GM12878 (cell line): ENCODE measurements at regions not wholly inside any gene's neighbourhood (a gene's known extent, or its start where the extent isn't known, plus 50 kb on each side); places are given as distances from the start of the nearest gene placed in this dataset.

Experiments used
- ATAC-seq: fragments of 200-7000 bp; cut with Tn5 transposase; 3 replicates; pipeline ENCODE4 v1.9.1; 2020; ENCODE audit warnings: mild to moderate bottlenecking, moderate library complexity
- BruUV-seq: library from RNA; stranded (reverse); fragments of 400-500 nt; replicated peaks from 2 replicates; lab custom pipeline; 2021; lab: Mats Ljungman, UMichigan
- CTCF ChIA-PET: fragments of 300-600 bp; sonication (Branson Sonifier 250); formaldehyde crosslinking; extraction: SDS; loops from one replicate; lab custom pipeline; 2021; ENCODE audit warnings: inconsistent platforms; lab: Yijun Ruan, JAX
- POLR2A ChIA-PET: fragments of 350-600 bp; formaldehyde crosslinking; extraction: SDS; loops from one replicate; lab custom pipeline; 2021; ENCODE audit warnings: inconsistent platforms; lab: Charles Lee
- RAD21 ChIA-PET: fragments of 300-600 bp; sonication (Branson Sonifier 250); formaldehyde crosslinking; loops from one replicate; lab custom pipeline; 2023; ENCODE audit warnings: antibody characterized with exemption; ENCODE audit not compliant: unreplicated experiment; lab: Charles Lee
- SMC1A ChIA-PET: fragments of 300-600 bp; sonication (Branson Sonifier 250); formaldehyde crosslinking; loops from one replicate; lab custom pipeline; 2023; ENCODE audit not compliant: unreplicated experiment, uncharacterized antibody; lab: Charles Lee
- DNase-seq: peaks from one replicate; pipeline ENCODE4 v3.0.0-alpha.2; 2011; ENCODE audit warnings: low read depth, low spot score
- FAIRE-seq: peaks from 3 replicates; lab custom pipeline; 2011; peaks lifted over from hg19 to GRCh38; lab: Jason Lieb, UNC
- H2AFZ ChIP-seq: 2 replicates; pipeline ENCODE4 v1.6.0; 2011; ENCODE audit warnings: low read depth, low read length, control low read depth; ENCODE audit not compliant: control insufficient read depth
- H3K27ac ChIP-seq: 2 replicates; pipeline ENCODE4 v1.5.1; 2011; ENCODE audit warnings: control low read depth; ENCODE audit not compliant: control insufficient read depth, insufficient read depth
- H3K27me3 ChIP-seq, 2 experiments: replicated peaks in 1 of 2; 2 replicates each; pipeline versions ENCODE4 v1.6.0 to v1.6.1; 2011; ENCODE audit warnings: low read length in 1 of 2; ENCODE audit not compliant: control insufficient read depth in 2 of 2, insufficient read depth in 2 of 2
- H3K36me3 ChIP-seq, 2 experiments: 2 replicates each; pipeline ENCODE4 v1.5.1; 2011; ENCODE audit warnings: low read length in 1 of 2; ENCODE audit not compliant: control insufficient read depth in 2 of 2, insufficient read depth in 2 of 2
- H3K4me1 ChIP-seq: 2 replicates; pipeline ENCODE4 v1.6.1; 2011; ENCODE audit warnings: mild to moderate bottlenecking, low read length, moderate library complexity, mixed read lengths; ENCODE audit not compliant: control insufficient read depth, insufficient read depth
- H3K4me2 ChIP-seq: 2 replicates; pipeline ENCODE4 v1.6.0; 2011; ENCODE audit warnings: control low read depth; ENCODE audit not compliant: control insufficient read depth, insufficient read depth
- H3K4me3 ChIP-seq: fragments of 200-600 bp; sonication (generic); 2 replicates; pipeline ENCODE4 v1.5.1; 2016
- H3K79me2 ChIP-seq: 2 replicates; pipeline ENCODE4 v1.6.0; 2011; ENCODE audit warnings: low read length; ENCODE audit not compliant: control insufficient read depth, insufficient read depth
- H3K9ac ChIP-seq: 2 replicates; pipeline ENCODE4 v1.8.0; 2011; ENCODE audit warnings: low read length, control low read depth, mixed read lengths; ENCODE audit not compliant: control insufficient read depth, insufficient read depth
- H3K9me3 ChIP-seq: replicated peaks from 3 replicates; pipeline ENCODE4 v1.5.1; 2011; ENCODE audit warnings: mild to moderate bottlenecking, low read length; ENCODE audit not compliant: control insufficient read depth, insufficient read depth
- H4K20me1 ChIP-seq: 2 replicates; pipeline ENCODE4 v1.6.0; 2011; ENCODE audit not compliant: control insufficient read depth, insufficient read depth
- ESRRA ChIP-seq: IDR thresholded peaks from 2 replicates; pipeline ENCODE4 v1.6.1; 2012; ENCODE audit warnings: mild to moderate bottlenecking, low read length, improper control_type of control experiment
- RB1 ChIP-seq: fragments of 450-650 bp; formaldehyde crosslinking; IDR thresholded peaks from 2 replicates; pipeline ENCODE4 v1.6.1; 2017; ENCODE audit warnings: mild to moderate bottlenecking, borderline replicate concordance
- TARDBP ChIP-seq: IDR thresholded peaks from 2 replicates; pipeline ENCODE4 v1.6.1; 2016; ENCODE audit warnings: borderline replicate concordance
- ZNF217 ChIP-seq: fragments of 450-650 bp; IDR thresholded peaks from 2 replicates; pipeline ENCODE4 v1.6.1; 2017; ENCODE audit warnings: antibody characterized with exemption, mild to moderate bottlenecking
- ZNF622 ChIP-seq: fragments of 450-650 bp; IDR thresholded peaks from 2 replicates; pipeline ENCODE4 v1.6.1; 2017; ENCODE audit warnings: mild to moderate bottlenecking, inconsistent platforms
- WGBS: methylation state at CpG from one replicate; pipeline ENCODE4 v1.1.6; 2016; ENCODE audit warnings: low lambda C conversion rate; ENCODE audit not compliant: insufficient replicate concordance, insufficient coverage; ENCODE audit errors: missing lambda C conversion rate; 5-methylcytosine and 5-hydroxymethylcytosine counted together
- in situ Hi-C: fragments of 300-500 bp; cut with MboI; formaldehyde crosslinking; loops from 9 replicates; pipeline ENCODE4 v1.14.3; 2018; ENCODE audit warnings: mixed read lengths
- intact Hi-C: fragments of 100-400 bp; cut with micrococcal nuclease; formaldehyde crosslinking; loops from one replicate; pipeline ENCODE4 v1.14.2; 2022; ENCODE audit not compliant: unreplicated experiment
- TF ChIP-seq, protein P1 (sequence below): fragments of 450-650 bp; IDR thresholded peaks from 2 replicates; pipeline ENCODE4 v1.6.1; 2017; ENCODE audit warnings: antibody characterized with exemption, mild to moderate bottlenecking, moderate library complexity
- TF ChIP-seq, protein P2 (sequence below): fragments of 450-650 bp; IDR thresholded peaks from 2 replicates; pipeline ENCODE4 v1.6.1; 2017; ENCODE audit warnings: borderline replicate concordance

- POLR2A ChIA-PET, result no interaction called here
- intact Hi-C loops, result loop anchor here (10.0 kb wide), 1 partner anchor 61 kb away; no protein-coding TSS in a partner anchor
These were observed 50.5 kb upstream of the CCL1 start for GRCh38 chr17:34413443-34414119.

More at GRCh38 chr17:34413443-34414119, 50.5 kb upstream of the CCL1 start:
- CTCF ChIA-PET, result no interaction called here
- TF ChIP-seq RB1, result no peak
- TF ChIP-seq ESRRA, result no peak
- no peak for TF ChIP-seq ZNF217
- TF ChIP-seq TARDBP, result no peak
- no peak for TF ChIP-seq ZNF622
- TF ChIP-seq, protein P1, sequence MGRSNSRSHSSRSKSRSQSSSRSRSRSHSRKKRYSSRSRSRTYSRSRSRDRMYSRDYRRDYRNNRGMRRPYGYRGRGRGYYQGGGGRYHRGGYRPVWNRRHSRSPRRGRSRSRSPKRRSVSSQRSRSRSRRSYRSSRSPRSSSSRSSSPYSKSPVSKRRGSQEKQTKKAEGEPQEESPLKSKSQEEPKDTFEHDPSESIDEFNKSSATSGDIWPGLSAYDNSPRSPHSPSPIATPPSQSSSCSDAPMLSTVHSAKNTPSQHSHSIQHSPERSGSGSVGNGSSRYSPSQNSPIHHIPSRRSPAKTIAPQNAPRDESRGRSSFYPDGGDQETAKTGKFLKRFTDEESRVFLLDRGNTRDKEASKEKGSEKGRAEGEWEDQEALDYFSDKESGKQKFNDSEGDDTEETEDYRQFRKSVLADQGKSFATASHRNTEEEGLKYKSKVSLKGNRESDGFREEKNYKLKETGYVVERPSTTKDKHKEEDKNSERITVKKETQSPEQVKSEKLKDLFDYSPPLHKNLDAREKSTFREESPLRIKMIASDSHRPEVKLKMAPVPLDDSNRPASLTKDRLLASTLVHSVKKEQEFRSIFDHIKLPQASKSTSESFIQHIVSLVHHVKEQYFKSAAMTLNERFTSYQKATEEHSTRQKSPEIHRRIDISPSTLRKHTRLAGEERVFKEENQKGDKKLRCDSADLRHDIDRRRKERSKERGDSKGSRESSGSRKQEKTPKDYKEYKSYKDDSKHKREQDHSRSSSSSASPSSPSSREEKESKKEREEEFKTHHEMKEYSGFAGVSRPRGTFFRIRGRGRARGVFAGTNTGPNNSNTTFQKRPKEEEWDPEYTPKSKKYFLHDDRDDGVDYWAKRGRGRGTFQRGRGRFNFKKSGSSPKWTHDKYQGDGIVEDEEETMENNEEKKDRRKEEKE, result no peak
- TF ChIP-seq, protein P2, sequence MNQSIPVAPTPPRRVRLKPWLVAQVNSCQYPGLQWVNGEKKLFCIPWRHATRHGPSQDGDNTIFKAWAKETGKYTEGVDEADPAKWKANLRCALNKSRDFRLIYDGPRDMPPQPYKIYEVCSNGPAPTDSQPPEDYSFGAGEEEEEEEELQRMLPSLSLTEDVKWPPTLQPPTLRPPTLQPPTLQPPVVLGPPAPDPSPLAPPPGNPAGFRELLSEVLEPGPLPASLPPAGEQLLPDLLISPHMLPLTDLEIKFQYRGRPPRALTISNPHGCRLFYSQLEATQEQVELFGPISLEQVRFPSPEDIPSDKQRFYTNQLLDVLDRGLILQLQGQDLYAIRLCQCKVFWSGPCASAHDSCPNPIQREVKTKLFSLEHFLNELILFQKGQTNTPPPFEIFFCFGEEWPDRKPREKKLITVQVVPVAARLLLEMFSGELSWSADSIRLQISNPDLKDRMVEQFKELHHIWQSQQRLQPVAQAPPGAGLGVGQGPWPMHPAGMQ, result no peak
- FAIRE-seq (no peak), ATAC-seq (no peak), DNase-seq (no peak)
- Histone ChIP-seq H3K4me2 (no peak overlapping the region), H3K27me3 (peaks cover 0 to under 1% of the 10 kb centered on the region in 2 experiments; a peak in 3 of 4 replicates), H2AFZ (no peak overlapping the region), H3K79me2 (no peaks in the 10 kb centered on the region), H3K27ac (no peak overlapping the region), H3K36me3 (no peaks in the 10 kb centered on the region), H3K4me3 (no peak overlapping the region), H3K9me3 (no peaks in the 10 kb centered on the region; the same call in 2 of the 3 replicates), H4K20me1 (no peaks in the 10 kb centered on the region), H3K9ac (no peak overlapping the region), H3K4me1 (no peaks in the 10 kb centered on the region)
- SMC1A ChIA-PET, result interaction anchor here (1.2 kb wide), 1 partner anchor 52 kb away, joined by 3 read pairs; no protein-coding TSS in a partner anchor
- BruUV-seq, result no TSS peak
- 20% methylated on average over 11 of the region's 12 CpGs for WGBS
- RAD21 ChIA-PET, result no interaction called here
- in situ Hi-C loops, result no loop called here
